ENCODE measurements at regions not wholly inside any gene's neighbourhood (a gene's known extent, or its start where the extent isn't known, plus 50 kb on each side); places are given as distances from the start of the nearest gene placed in this dataset.

DNA sequence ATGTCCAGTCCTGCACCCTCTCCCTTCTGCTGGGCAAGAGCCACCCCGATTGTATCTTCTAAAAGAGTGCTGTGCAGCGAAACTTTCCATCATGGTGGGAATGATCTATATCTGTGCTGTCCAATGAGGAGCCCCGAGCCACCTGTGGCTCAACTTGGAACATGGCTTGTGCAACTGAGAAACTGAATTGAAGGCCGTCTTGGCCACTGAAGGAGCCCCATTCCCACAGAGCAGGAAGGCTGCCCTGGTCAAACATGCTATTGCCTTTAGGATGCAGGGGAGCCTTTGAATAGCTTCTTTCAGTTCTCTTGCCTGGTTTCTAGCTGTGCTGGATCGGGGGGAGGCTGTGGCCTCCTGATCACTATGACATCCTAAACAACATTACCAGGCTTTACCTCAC, 427.6 kb downstream of the SETD4 start:
- no peak overlapping the region for H3K4me3 ChIP-seq (ENCODE audit: low read depth in 1 of 2, low read length in 2 of 2)
- H3K9me3 ChIP-seq (ENCODE audit: control insufficient read depth in 1 of 2, low read length in 2 of 2): no peaks in the 10 kb centered on the region
- no peak overlapping the region for H3K9ac ChIP-seq (ENCODE audit: low read depth in 1 of 2, low read length in 2 of 2)
- H3K27me3 ChIP-seq (ENCODE audit: control insufficient read depth in 1 of 2, insufficient read depth in 2 of 2, low read length in 2 of 2): no peaks in the 10 kb centered on the region
- H3K4me1 ChIP-seq (ENCODE audit: control insufficient read depth in 1 of 2, insufficient read depth in 2 of 2, low read length in 2 of 2): no peaks in the 10 kb centered on the region
- no peak overlapping the region for H3K27ac ChIP-seq (ENCODE audit: low read depth, low read length)
- no peaks in the 10 kb centered on the region for H3K36me3 ChIP-seq (ENCODE audit: control insufficient read depth in 1 of 2, insufficient read depth in 2 of 2, low read length in 2 of 2)

DNA sequence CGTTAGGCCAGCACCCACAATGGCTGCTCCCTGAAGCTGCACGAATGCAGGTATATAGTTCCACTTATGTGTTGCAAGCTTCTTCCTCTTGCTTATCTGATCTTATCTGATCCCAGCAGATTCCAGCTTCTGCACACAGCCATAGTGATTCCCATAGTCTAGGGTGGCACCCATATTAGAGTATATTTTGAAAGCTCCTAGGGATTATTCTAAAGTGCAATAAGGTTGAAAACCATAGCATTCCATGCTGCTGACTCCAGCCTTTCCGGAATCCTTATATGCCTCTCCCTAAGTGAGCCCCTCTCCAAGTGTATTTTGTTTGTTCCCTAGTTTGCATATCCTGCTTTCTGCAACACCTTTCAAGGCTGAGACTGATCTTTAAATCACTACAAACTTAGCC, 432.0 kb downstream of the SETD4 start:
- H3K9me3 ChIP-seq (ENCODE audit: control insufficient read depth in 1 of 2, low read length in 2 of 2): no peaks in the 10 kb centered on the region
- H3K4me1 ChIP-seq (ENCODE audit: control insufficient read depth in 1 of 2, insufficient read depth in 2 of 2, low read length in 2 of 2): no peaks in the 10 kb centered on the region
- no peaks in the 10 kb centered on the region for H3K27me3 ChIP-seq (ENCODE audit: control insufficient read depth in 1 of 2, insufficient read depth in 2 of 2, low read length in 2 of 2)
- H3K27ac ChIP-seq (ENCODE audit: low read depth, low read length): no peak overlapping the region
- H3K4me3 ChIP-seq (ENCODE audit: low read depth in 1 of 2, low read length in 2 of 2): no peak overlapping the region
- H3K9ac ChIP-seq (ENCODE audit: low read depth in 1 of 2, low read length in 2 of 2): no peak overlapping the region
- H3K36me3 ChIP-seq (ENCODE audit: control insufficient read depth in 1 of 2, insufficient read depth in 2 of 2, low read length in 2 of 2): no peaks in the 10 kb centered on the region

DNA sequence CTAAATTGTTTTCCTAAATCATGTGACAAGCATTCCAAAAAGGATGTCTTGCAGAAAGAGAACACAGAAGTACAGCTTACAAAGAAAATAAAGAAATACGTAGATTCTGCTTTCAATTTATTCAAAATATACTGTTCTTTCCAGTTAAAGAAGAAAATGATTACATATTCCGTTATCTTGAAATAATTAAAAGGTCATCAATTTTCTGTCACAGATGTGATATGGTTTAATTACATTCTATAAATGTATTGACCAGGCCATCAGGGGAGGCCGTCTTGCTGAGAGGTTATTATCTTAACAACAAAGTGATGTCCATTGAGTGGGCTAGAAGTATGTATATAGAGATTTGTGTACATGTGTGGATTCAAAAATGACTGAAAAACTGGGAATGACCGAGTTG, 432.9 kb downstream of the SETD4 start:
- H3K36me3 ChIP-seq (ENCODE audit: control insufficient read depth in 1 of 2, insufficient read depth in 2 of 2, low read length in 2 of 2): no peaks in the 10 kb centered on the region
- H3K27me3 ChIP-seq (ENCODE audit: control insufficient read depth in 1 of 2, insufficient read depth in 2 of 2, low read length in 2 of 2): no peaks in the 10 kb centered on the region
- H3K4me1 ChIP-seq (ENCODE audit: control insufficient read depth in 1 of 2, insufficient read depth in 2 of 2, low read length in 2 of 2): no peaks in the 10 kb centered on the region
- no peaks in the 10 kb centered on the region for H3K9me3 ChIP-seq (ENCODE audit: control insufficient read depth in 1 of 2, low read length in 2 of 2)
- no peak overlapping the region for H3K9ac ChIP-seq (ENCODE audit: low read depth in 1 of 2, low read length in 2 of 2)
- no peak overlapping the region for H3K4me3 ChIP-seq (ENCODE audit: low read depth in 1 of 2, low read length in 2 of 2)
- no peak overlapping the region for H3K27ac ChIP-seq (ENCODE audit: low read depth, low read length)

DNA sequence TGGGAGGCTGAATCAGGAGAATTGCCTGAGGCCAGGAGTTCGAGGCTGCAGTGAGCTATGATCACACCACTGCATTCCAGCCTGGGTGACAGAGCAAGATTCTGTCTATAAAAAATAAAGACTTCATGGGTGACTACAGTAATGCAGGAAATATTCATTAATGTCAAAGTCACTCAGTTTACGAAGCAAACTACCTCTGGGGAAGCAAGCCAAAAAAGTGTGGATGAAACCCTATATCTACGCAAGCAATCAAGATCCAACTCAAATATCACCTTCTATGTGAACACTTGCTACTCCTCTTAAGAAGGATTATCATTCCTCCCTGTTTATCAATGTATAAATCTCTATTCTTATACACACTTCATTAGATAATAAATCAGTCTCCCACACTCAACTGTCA, 434.8 kb downstream of the SETD4 start:
- no peaks in the 10 kb centered on the region for H3K36me3 ChIP-seq (ENCODE audit: control insufficient read depth in 1 of 2, insufficient read depth in 2 of 2, low read length in 2 of 2)
- no peak overlapping the region for H3K27ac ChIP-seq (ENCODE audit: low read depth, low read length)
- no peak overlapping the region for H3K9ac ChIP-seq (ENCODE audit: low read depth in 1 of 2, low read length in 2 of 2)
- no peaks in the 10 kb centered on the region for H3K9me3 ChIP-seq (ENCODE audit: control insufficient read depth in 1 of 2, low read length in 2 of 2)
- no peak overlapping the region for H3K4me3 ChIP-seq (ENCODE audit: low read depth in 1 of 2, low read length in 2 of 2)
- H3K27me3 ChIP-seq (ENCODE audit: control insufficient read depth in 1 of 2, insufficient read depth in 2 of 2, low read length in 2 of 2): no peaks in the 10 kb centered on the region
- no peaks in the 10 kb centered on the region for H3K4me1 ChIP-seq (ENCODE audit: control insufficient read depth in 1 of 2, insufficient read depth in 2 of 2, low read length in 2 of 2)

DNA sequence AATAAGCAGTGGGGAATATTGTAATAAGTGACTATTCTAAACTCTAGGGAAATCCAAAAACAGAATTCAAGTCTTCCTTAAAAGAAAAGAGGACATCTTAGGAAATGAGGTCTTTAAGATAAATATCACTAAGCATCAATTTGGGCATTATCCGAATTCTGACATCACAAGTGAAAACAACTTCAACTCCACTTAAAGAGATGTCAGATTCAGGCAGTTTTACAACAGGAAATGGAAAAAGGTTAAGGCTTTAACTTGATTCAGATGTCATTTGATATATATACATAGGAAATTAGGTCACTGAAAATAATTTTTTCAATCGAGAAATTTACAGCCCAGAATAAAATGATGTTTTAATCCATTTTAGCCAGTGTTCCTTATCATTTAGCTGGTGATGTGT, 435.4 kb downstream of the SETD4 start:
- no peak overlapping the region for H3K27ac ChIP-seq (ENCODE audit: low read depth, low read length)
- no peak overlapping the region for H3K4me3 ChIP-seq (ENCODE audit: low read depth in 1 of 2, low read length in 2 of 2)
- no peak overlapping the region for H3K9ac ChIP-seq (ENCODE audit: low read depth in 1 of 2, low read length in 2 of 2)
- no peaks in the 10 kb centered on the region for H3K9me3 ChIP-seq (ENCODE audit: control insufficient read depth in 1 of 2, low read length in 2 of 2)
- H3K27me3 ChIP-seq (ENCODE audit: control insufficient read depth in 1 of 2, insufficient read depth in 2 of 2, low read length in 2 of 2): no peaks in the 10 kb centered on the region
- H3K4me1 ChIP-seq (ENCODE audit: control insufficient read depth in 1 of 2, insufficient read depth in 2 of 2, low read length in 2 of 2): no peaks in the 10 kb centered on the region
- no peaks in the 10 kb centered on the region for H3K36me3 ChIP-seq (ENCODE audit: control insufficient read depth in 1 of 2, insufficient read depth in 2 of 2, low read length in 2 of 2)

DNA sequence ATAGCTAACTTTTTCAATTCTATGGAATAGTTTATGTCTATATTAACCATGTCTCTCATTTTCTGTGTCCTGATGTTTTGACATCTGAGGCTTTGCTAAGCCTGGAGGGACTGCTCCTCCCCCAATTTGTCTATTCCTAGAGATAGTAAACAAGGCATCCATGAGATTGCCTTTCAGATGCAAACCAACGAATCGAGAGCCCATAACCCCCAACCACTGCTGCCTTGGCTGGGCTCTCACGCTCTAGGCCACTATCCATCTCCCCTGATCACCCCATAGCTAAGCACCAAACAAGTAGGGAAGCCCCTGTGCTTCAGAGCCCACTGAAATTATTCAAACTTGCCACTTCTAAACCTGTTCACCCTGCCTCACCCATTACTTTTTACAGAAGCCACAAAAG, 437.7 kb downstream of the SETD4 start:
- Histone ChIP-seq H3K4me1 (ENCODE audit: control insufficient read depth in 1 of 2, insufficient read depth in 2 of 2, low read length in 2 of 2) (no peaks in the 10 kb centered on the region), H3K9me3 (ENCODE audit: control insufficient read depth in 1 of 2, low read length in 2 of 2) (no peaks in the 10 kb centered on the region), H3K27me3 (ENCODE audit: control insufficient read depth in 1 of 2, insufficient read depth in 2 of 2, low read length in 2 of 2) (no peaks in the 10 kb centered on the region), H3K9ac (ENCODE audit: low read depth in 1 of 2, low read length in 2 of 2) (no peak overlapping the region), H3K27ac (ENCODE audit: low read depth, low read length) (no peak overlapping the region), H3K4me3 (ENCODE audit: low read depth in 1 of 2, low read length in 2 of 2) (no peak overlapping the region), H3K36me3 (ENCODE audit: control insufficient read depth in 1 of 2, insufficient read depth in 2 of 2, low read length in 2 of 2) (no peaks in the 10 kb centered on the region)

DNA sequence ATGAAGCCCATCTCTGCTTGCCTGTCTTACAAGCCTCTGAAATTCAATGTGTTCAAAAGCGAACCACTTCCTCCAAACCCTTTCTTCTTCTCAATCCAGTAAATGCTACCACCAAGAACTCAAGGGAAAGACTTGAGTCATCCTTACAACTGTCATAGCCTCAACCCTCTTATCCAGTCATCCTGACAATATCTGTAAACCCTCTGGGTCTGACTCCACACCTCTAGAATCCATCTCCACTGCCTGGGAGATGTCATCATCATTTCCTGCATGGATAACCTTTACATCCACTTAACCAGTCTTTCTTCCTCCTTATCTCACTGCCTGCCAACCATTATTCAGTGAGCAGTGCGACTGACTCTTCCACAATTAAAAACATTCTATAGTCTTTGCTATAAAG, 441.1 kb downstream of the SETD4 start:
- H3K9ac ChIP-seq (ENCODE audit: low read depth in 1 of 2, low read length in 2 of 2): no peak overlapping the region
- no peaks in the 10 kb centered on the region for H3K4me1 ChIP-seq (ENCODE audit: control insufficient read depth in 1 of 2, insufficient read depth in 2 of 2, low read length in 2 of 2)
- H3K27ac ChIP-seq (ENCODE audit: low read depth, low read length): no peak overlapping the region
- H3K9me3 ChIP-seq (ENCODE audit: control insufficient read depth in 1 of 2, low read length in 2 of 2): no peaks in the 10 kb centered on the region
- no peak overlapping the region for H3K4me3 ChIP-seq (ENCODE audit: low read depth in 1 of 2, low read length in 2 of 2)
- H3K27me3 ChIP-seq (ENCODE audit: control insufficient read depth in 1 of 2, insufficient read depth in 2 of 2, low read length in 2 of 2): no peaks in the 10 kb centered on the region
- no peaks in the 10 kb centered on the region for H3K36me3 ChIP-seq (ENCODE audit: control insufficient read depth in 1 of 2, insufficient read depth in 2 of 2, low read length in 2 of 2)

DNA sequence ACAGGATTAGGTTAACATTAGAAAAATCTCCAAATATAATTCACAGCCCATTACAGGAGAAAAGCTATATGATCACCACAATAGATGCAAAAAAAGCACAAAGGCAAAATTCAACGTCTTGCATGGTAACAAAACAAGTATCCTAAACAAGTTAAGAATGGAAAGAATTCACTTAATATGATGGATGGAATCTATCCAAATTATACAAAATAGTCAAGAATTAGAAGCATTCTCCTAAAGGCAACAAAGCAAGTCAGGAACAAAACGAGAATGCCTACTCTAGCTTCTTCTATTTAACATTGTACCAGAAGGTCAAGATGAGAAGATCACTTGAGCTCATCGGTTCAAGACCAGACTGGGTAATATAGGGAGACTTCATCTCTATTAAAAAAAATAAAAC, 442.8 kb downstream of the SETD4 start:
- H3K36me3 ChIP-seq (ENCODE audit: control insufficient read depth in 1 of 2, insufficient read depth in 2 of 2, low read length in 2 of 2): no peaks in the 10 kb centered on the region
- H3K27me3 ChIP-seq (ENCODE audit: control insufficient read depth in 1 of 2, insufficient read depth in 2 of 2, low read length in 2 of 2): no peaks in the 10 kb centered on the region
- H3K4me3 ChIP-seq (ENCODE audit: low read depth in 1 of 2, low read length in 2 of 2): no peak overlapping the region
- no peak overlapping the region for H3K27ac ChIP-seq (ENCODE audit: low read depth, low read length)
- H3K9ac ChIP-seq (ENCODE audit: low read depth in 1 of 2, low read length in 2 of 2): no peak overlapping the region
- no peaks in the 10 kb centered on the region for H3K9me3 ChIP-seq (ENCODE audit: control insufficient read depth in 1 of 2, low read length in 2 of 2)
- H3K4me1 ChIP-seq (ENCODE audit: control insufficient read depth in 1 of 2, insufficient read depth in 2 of 2, low read length in 2 of 2): no peaks in the 10 kb centered on the region

DNA sequence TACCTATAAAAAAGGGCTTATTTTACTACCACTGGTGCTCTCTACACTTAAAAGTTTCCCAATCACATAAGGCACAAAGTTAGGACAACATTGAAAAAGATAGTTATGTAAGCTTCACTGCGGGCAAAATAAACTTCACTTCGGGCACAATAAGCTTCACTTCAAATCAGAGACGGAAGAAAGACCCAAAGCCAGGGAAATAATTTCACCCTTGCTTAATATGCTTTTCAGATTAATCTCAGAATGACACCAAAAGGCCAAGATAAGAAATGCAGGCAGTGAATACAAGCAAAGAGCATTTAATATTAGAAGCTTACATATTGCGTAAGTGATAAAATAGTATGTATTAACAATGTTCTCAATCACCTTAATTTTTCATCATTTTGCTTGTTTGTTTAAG, 444.2 kb downstream of the SETD4 start:
- H3K9ac ChIP-seq (ENCODE audit: low read depth in 1 of 2, low read length in 2 of 2): no peak overlapping the region
- H3K27ac ChIP-seq (ENCODE audit: low read depth, low read length): no peak overlapping the region
- H3K4me3 ChIP-seq (ENCODE audit: low read depth in 1 of 2, low read length in 2 of 2): no peak overlapping the region
- H3K27me3 ChIP-seq (ENCODE audit: control insufficient read depth in 1 of 2, insufficient read depth in 2 of 2, low read length in 2 of 2): no peaks in the 10 kb centered on the region
- no peaks in the 10 kb centered on the region for H3K9me3 ChIP-seq (ENCODE audit: control insufficient read depth in 1 of 2, low read length in 2 of 2)
- H3K36me3 ChIP-seq (ENCODE audit: control insufficient read depth in 1 of 2, insufficient read depth in 2 of 2, low read length in 2 of 2): no peaks in the 10 kb centered on the region
- H3K4me1 ChIP-seq (ENCODE audit: control insufficient read depth in 1 of 2, insufficient read depth in 2 of 2, low read length in 2 of 2): no peaks in the 10 kb centered on the region

DNA sequence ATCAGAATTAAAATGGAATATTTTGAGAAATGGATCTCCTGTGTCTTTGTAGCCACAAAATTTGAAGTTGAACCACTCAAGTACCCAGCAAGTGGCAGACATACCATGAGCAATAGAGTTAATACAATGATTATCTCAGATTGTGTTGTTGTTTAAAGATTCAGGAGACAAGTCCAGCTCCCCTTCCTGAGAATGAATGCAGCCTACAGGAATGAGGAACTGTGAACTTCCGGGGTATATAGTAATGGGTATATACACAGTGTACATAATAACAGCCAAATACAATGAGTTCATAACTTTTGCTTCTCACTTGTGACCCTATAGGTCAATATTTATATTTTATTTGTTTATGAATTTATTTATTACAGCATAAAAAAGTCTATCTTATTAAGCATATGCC, 445.0 kb downstream of the SETD4 start:
- H3K4me3 ChIP-seq (ENCODE audit: low read depth in 1 of 2, low read length in 2 of 2): no peak overlapping the region
- no peaks in the 10 kb centered on the region for H3K9me3 ChIP-seq (ENCODE audit: control insufficient read depth in 1 of 2, low read length in 2 of 2)
- H3K4me1 ChIP-seq (ENCODE audit: control insufficient read depth in 1 of 2, insufficient read depth in 2 of 2, low read length in 2 of 2): no peaks in the 10 kb centered on the region
- no peaks in the 10 kb centered on the region for H3K36me3 ChIP-seq (ENCODE audit: control insufficient read depth in 1 of 2, insufficient read depth in 2 of 2, low read length in 2 of 2)
- no peak overlapping the region for H3K27ac ChIP-seq (ENCODE audit: low read depth, low read length)
- H3K27me3 ChIP-seq (ENCODE audit: control insufficient read depth in 1 of 2, insufficient read depth in 2 of 2, low read length in 2 of 2): no peaks in the 10 kb centered on the region
- no peak overlapping the region for H3K9ac ChIP-seq (ENCODE audit: low read depth in 1 of 2, low read length in 2 of 2)

DNA sequence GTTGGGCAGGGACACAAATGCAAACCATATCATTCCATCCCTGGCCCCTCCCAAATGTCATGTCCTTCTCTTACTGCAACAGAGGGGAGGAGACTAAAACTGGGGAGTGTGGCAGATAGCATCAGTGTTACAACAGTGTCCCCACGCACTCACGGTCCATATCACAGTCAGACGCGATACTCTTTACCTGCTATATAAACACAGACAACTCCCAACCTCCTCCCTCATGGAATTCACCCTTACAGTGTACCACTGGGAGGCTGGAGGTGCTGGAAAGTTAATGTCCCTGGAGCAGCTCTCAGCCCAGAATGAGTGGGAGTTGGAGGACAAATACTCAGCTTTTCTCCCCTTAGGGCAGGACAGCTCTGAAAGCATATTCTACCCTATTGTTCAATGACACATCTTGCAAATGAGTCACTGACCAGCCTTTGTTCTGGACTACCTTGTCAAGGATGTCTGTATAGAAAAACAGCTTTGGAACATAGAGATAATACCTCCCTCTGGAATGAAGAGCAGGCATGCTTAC, 445.9 kb downstream of the SETD4 start:
- no peaks in the 10 kb centered on the region for H3K4me1 ChIP-seq (ENCODE audit: control insufficient read depth in 1 of 2, insufficient read depth in 2 of 2, low read length in 2 of 2)
- H3K9me3 ChIP-seq (ENCODE audit: control insufficient read depth in 1 of 2, low read length in 2 of 2): no peaks in the 10 kb centered on the region
- no peak overlapping the region for H3K4me3 ChIP-seq (ENCODE audit: low read depth in 1 of 2, low read length in 2 of 2)

More for the DNA sequence above, 445.9 kb downstream of the SETD4 start:
- Histone ChIP-seq H3K27ac (ENCODE audit: low read depth, low read length) (no peak overlapping the region), H3K9ac (ENCODE audit: low read depth in 1 of 2, low read length in 2 of 2) (no peak overlapping the region), H3K36me3 (ENCODE audit: control insufficient read depth in 1 of 2, insufficient read depth in 2 of 2, low read length in 2 of 2) (no peaks in the 10 kb centered on the region), H3K27me3 (ENCODE audit: control insufficient read depth in 1 of 2, insufficient read depth in 2 of 2, low read length in 2 of 2) (no peaks in the 10 kb centered on the region)
